HPDE6-E6E7 (cell line): ENCODE measurements at regions not wholly inside any gene's neighbourhood (a gene's known extent, or its start where the extent isn't known, plus 50 kb on each side); places are given as distances from the start of the nearest gene placed in this dataset.
"Not testable (repeated sequence)": the region's sequence is repeated elsewhere in the genome, so short reads cannot be mapped to it uniquely, and the experiment has no call there.

ENCODE experiments used
- DNase-seq: peaks from one replicate; pipeline ENCODE4 v3.0.0; 2011; ENCODE audit warnings: missing footprints; ENCODE audit errors: extremely low spot score

- no peak for DNase-seq
Measured at GRCh38 chr5:158203261-158203660, 344.3 kb upstream of the CLINT1 start.

GRCh38 chr5:158202801-158203200 is 343.9 kb upstream of the CLINT1 start:
- no peak for DNase-seq

GRCh38 chr5:158200619-158201018 is 341.7 kb upstream of the CLINT1 start:
- no peak for DNase-seq

GRCh38 chr5:158198636-158199035 is 339.7 kb upstream of the CLINT1 start:
- no peak for DNase-seq

GRCh38 chr5:158195416-158196210 is 336.7 kb upstream of the CLINT1 start:
- no peak for DNase-seq

GRCh38 chr5:158194561-158194976 is 335.6 kb upstream of the CLINT1 start:
- no peak for DNase-seq

- DNase-seq: not testable (repeated sequence)
Measured at GRCh38 chr5:158193395-158193794, 334.4 kb upstream of the CLINT1 start.

- no peak for DNase-seq
Measured at GRCh38 chr5:158180407-158180806, 321.5 kb upstream of the CLINT1 start.

GRCh38 chr5:158179271-158179670 is 320.3 kb upstream of the CLINT1 start:
- no peak for DNase-seq

- DNase-seq: no peak
Measured at GRCh38 chr5:158178535-158178934, 319.6 kb upstream of the CLINT1 start.

GRCh38 chr5:158177146-158177545 is 318.2 kb upstream of the CLINT1 start:
- no peak for DNase-seq

- DNase-seq: no peak
Measured at GRCh38 chr5:158175934-158176481, 317.1 kb upstream of the CLINT1 start.

GRCh38 chr5:158174918-158175851 is 316.2 kb upstream of the CLINT1 start:
- peak; percentile 64 for DNase-seq

GRCh38 chr5:158174026-158174425 is 315.1 kb upstream of the CLINT1 start:
- no peak for DNase-seq

- DNase-seq: no peak
Measured at GRCh38 chr5:158172005-158172404, 313.1 kb upstream of the CLINT1 start.

- no peak for DNase-seq
Measured at GRCh38 chr5:158170534-158170933, 311.6 kb upstream of the CLINT1 start.

- no peak for DNase-seq
Measured at GRCh38 chr5:158170060-158170459, 311.1 kb upstream of the CLINT1 start.

- no peak for DNase-seq
Measured at GRCh38 chr5:158166424-158166823, 307.5 kb upstream of the CLINT1 start.

- DNase-seq: no peak
Measured at GRCh38 chr5:158165647-158166046, 306.7 kb upstream of the CLINT1 start.

GRCh38 chr5:158164296-158165047 is 305.5 kb upstream of the CLINT1 start:
- no peak for DNase-seq

- DNase-seq: no peak
Measured at GRCh38 chr5:158163451-158164295, 304.7 kb upstream of the CLINT1 start.
